Body of pancreas (tissue), 4 donors: ENCODE measurements at regions not wholly inside any gene's neighbourhood (a gene's known extent, or its start where the extent isn't known, plus 50 kb on each side); places are given as distances from the start of the nearest gene placed in this dataset.
A peak's percentile ranks its signal among the peaks of the same experiment; 100 is the strongest.

Experiments
- POLR2A ChIP-seq, 3 donors: fragments of 450-650 bp; IDR thresholded peaks; one replicate each; pipeline ENCODE4 v1.6.1; 2016; ENCODE audit warnings: antibody characterized with exemption in 3 of 3, mild to moderate bottlenecking in 2 of 3
- TF ChIP-seq, protein P1 (sequence below), 7 experiments: fragments of 450-650 bp in 4 of 7; fragments of 200-600 bp in 3 of 7; sonication (generic) in 3 of 7; IDR thresholded peaks; one replicate each; pipeline ENCODE4 v1.5.1; 2016 to 2019; ENCODE audit warnings: antibody characterized with exemption in 7 of 7

DNA sequence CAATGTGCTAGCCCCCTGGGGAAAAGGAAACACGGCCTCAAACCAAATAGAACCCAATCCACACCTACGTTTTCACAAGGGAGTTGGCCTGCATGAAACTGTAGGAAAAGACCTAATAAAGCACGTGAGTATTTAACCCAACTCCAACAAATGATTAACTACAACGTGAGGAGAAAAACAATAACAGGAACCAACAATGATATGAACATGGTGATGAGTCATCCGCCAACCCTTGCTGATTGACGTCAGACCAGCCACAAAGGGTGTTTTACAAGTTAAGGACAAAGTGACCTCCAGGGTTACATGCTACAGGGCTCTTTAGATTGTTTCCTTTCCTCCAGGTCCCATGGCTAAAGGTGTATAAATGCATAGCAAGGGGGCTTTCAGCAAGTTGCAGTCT, 460.5 kb downstream of the COG6 start:
- TF ChIP-seq, protein P1, sequence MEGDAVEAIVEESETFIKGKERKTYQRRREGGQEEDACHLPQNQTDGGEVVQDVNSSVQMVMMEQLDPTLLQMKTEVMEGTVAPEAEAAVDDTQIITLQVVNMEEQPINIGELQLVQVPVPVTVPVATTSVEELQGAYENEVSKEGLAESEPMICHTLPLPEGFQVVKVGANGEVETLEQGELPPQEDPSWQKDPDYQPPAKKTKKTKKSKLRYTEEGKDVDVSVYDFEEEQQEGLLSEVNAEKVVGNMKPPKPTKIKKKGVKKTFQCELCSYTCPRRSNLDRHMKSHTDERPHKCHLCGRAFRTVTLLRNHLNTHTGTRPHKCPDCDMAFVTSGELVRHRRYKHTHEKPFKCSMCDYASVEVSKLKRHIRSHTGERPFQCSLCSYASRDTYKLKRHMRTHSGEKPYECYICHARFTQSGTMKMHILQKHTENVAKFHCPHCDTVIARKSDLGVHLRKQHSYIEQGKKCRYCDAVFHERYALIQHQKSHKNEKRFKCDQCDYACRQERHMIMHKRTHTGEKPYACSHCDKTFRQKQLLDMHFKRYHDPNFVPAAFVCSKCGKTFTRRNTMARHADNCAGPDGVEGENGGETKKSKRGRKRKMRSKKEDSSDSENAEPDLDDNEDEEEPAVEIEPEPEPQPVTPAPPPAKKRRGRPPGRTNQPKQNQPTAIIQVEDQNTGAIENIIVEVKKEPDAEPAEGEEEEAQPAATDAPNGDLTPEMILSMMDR (IDR thresholded peaks at IDR 0.05) = peak in 3 of 7 experiments; percentile 4 to 23 (median 7)
- TF ChIP-seq POLR2A (IDR thresholded peaks at IDR 0.05) = no peak
